Ureter (tissue), 1 donor: ENCODE measurements at regions not wholly inside any gene's neighbourhood (a gene's known extent, or its start where the extent isn't known, plus 50 kb on each side); places are given as distances from the start of the nearest gene placed in this dataset.

Experiments used
- DNase-seq: peaks from one replicate; pipeline ENCODE4 v3.0.0-alpha.2; 2020; ENCODE audit warnings: low spot score
- donor health status: DM: yes; HTN: yes; CAD: no.

- DNase-seq: no peak
These were observed 59.7 kb upstream of the GRPEL1 start for GRCh38 chr4:7127576-7127975.

DNA sequence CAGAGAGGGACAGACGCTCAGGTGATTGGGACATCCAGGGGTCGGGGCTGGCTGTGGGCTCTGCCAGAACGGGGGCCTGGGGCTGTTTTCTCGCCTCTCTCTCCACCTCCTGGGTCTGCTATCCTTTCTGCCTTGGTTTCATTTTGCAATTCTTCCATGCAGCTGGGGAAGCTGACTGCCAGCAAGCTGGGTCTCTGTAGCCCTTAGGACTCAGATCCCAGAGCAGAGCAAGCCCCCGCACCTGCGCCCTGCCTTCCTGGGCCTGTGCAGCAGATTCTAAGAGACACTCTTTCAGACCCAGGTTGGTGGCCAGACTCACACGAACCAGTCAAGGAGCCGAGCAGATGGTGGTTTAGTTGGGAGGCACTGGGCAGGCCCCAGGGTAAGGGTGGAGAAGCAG is 59.1 kb upstream of the GRPEL1 start:
- no peak for DNase-seq

- peak; percentile 74 for DNase-seq
These were observed 57.0 kb upstream of the GRPEL1 start for GRCh38 chr4:7124689-7125442.

GRCh38 chr4:7121866-7122653 is 54.2 kb upstream of the GRPEL1 start:
- no peak for DNase-seq

DNA sequence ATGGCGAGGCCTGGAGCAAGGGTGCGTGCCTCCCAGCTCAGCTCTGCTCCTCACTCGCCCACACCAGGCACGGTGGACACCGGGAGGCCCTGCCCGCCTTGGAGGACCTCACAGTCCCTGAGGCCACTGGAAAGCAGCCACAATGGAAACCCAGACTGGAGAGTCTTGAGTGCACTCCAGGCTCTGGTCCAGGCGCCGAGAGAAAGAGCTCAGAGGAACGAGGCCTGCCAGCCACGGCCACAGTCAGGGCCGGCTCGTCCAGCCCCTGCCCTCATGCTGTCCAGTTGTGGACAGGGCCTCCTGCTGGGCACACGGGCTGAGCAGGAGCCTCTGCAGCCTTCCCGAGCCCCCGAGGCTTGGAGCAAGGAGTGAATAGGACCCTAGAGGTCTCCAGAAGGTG is 53.3 kb upstream of the GRPEL1 start:
- DNase-seq: no peak

DNA sequence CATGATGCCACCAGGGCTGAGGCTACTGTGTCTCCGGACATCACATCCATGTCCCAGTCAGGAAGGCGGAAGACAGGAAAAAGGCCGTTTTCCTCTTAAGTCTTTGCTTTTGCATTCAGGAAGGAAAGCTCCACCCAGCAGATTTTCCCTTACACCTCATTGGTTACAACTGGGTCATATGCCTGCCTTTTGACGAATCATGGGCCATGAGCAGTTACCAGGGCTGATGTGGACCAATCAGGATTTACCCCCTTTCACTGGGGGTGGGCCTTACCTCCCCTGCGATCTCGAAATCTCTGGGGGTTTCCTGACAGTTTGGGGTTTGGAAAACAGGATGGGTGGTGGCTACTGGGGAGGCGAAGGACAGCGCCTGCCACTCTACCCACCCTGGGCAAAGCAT is 52.5 kb upstream of the GRPEL1 start:
- DNase-seq: no peak

DNA sequence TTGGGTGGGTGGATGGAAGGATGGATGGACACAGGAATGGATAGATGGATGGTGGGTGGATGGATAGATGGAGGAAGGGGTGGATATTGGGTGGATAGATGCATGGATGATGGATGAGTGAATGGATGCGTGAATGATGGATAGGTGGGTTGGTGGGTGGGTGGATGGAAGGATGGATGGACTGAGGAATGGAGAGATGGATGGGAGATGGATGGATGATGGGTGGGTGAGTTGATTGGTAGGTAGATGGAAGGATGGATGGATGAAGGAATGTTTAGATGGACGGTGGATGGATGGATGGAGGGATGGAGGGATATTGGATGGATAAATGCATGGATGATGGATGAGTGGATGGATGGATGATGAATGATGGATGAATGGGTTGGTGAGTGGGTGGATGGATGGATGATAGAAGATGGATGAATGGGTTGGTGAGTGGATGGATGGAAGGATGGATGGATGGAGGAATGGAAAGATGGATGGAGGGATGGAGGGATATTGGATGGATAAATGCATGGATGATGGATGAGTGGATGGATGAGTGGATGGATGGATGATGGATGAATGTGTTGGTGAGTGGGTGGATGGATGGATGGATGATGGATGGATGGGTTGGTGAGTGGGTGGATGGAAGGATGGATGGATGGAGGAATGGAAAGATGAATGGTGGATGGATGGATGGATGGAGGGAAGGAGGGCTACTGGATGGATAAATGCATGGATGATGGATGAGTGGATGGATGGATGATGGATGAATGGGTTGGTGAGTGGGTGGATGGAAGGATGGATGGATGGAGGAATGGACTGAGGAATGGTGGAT is 50.4 kb upstream of the GRPEL1 start:
- no peak for DNase-seq
